ENCODE measurements at regions not wholly inside any gene's neighbourhood (a gene's known extent, or its start where the extent isn't known, plus 50 kb on each side); places are given as distances from the start of the nearest gene placed in this dataset.

GRCh38 chr2:150887926-150888325, 373.7 kb downstream of the RBM43 start:
- Histone ChIP-seq H3K27me3 (replicated peaks; ENCODE audit: control insufficient read depth, insufficient read depth, low read length) (no peaks in the 10 kb centered on the region), H3K4me3 (ENCODE audit: low read length) (no peak overlapping the region), H3K4me1 (ENCODE audit: control insufficient read depth, insufficient read depth, low read length) (peaks cover 23% of the 10 kb centered on the region), H3K9me3 (ENCODE audit: control insufficient read depth, low read length) (no peaks in the 10 kb centered on the region), H3K36me3 (ENCODE audit: control insufficient read depth, insufficient read depth, low read length, severe bottlenecking) (no peaks in the 10 kb centered on the region), H3K9ac (ENCODE audit: low read length) (no peak overlapping the region)
- no peak for DNase-seq (ENCODE audit: low read depth)

- Histone ChIP-seq H3K27me3 (replicated peaks; ENCODE audit: control insufficient read depth, insufficient read depth, low read length) (no peaks in the 10 kb centered on the region), H3K9ac (ENCODE audit: low read length) (no peak overlapping the region), H3K4me1 (ENCODE audit: control insufficient read depth, insufficient read depth, low read length) (peaks cover 23% of the 10 kb centered on the region), H3K9me3 (ENCODE audit: control insufficient read depth, low read length) (no peaks in the 10 kb centered on the region), H3K36me3 (ENCODE audit: control insufficient read depth, insufficient read depth, low read length, severe bottlenecking) (no peaks in the 10 kb centered on the region), H3K4me3 (ENCODE audit: low read length) (no peak overlapping the region)
- DNase-seq (ENCODE audit: low read depth), result no peak
Measured at GRCh38 chr2:150885774-150886386, 375.8 kb downstream of the RBM43 start.

GRCh38 chr2:150885236-150885635, 376.4 kb downstream of the RBM43 start:
- H3K4me3 ChIP-seq (ENCODE audit: low read length), result no peak overlapping the region
- H3K9ac ChIP-seq (ENCODE audit: low read length), result no peak overlapping the region

GRCh38 chr2:150883613-150883895, 378.1 kb downstream of the RBM43 start:
- DNase-seq (ENCODE audit: low read depth), result no peak
- no peak overlapping the region for H3K9ac ChIP-seq (ENCODE audit: low read length)
- no peaks in the 10 kb centered on the region for H3K27me3 ChIP-seq (replicated peaks; ENCODE audit: control insufficient read depth, insufficient read depth, low read length)
- peaks cover 24% of the 10 kb centered on the region for H3K4me1 ChIP-seq (ENCODE audit: control insufficient read depth, insufficient read depth, low read length)
- no peaks in the 10 kb centered on the region for H3K9me3 ChIP-seq (ENCODE audit: control insufficient read depth, low read length)
- H3K36me3 ChIP-seq (ENCODE audit: control insufficient read depth, insufficient read depth, low read length, severe bottlenecking), result no peaks in the 10 kb centered on the region
- H3K4me3 ChIP-seq (ENCODE audit: low read length), result no peak overlapping the region

More at GRCh38 chr2:150885236-150885635, 376.4 kb downstream of the RBM43 start:
- no peaks in the 10 kb centered on the region for H3K27me3 ChIP-seq (replicated peaks; ENCODE audit: control insufficient read depth, insufficient read depth, low read length)
- H3K9me3 ChIP-seq (ENCODE audit: control insufficient read depth, low read length), result no peaks in the 10 kb centered on the region
- H3K36me3 ChIP-seq (ENCODE audit: control insufficient read depth, insufficient read depth, low read length, severe bottlenecking), result no peaks in the 10 kb centered on the region
- no peak for DNase-seq (ENCODE audit: low read depth)
- peaks cover 23% of the 10 kb centered on the region for H3K4me1 ChIP-seq (ENCODE audit: control insufficient read depth, insufficient read depth, low read length)

GRCh38 chr2:150882751-150883612, 378.7 kb downstream of the RBM43 start:
- no peak for DNase-seq (ENCODE audit: low read depth)
- no peak overlapping the region for H3K9ac ChIP-seq (ENCODE audit: low read length)
- no peaks in the 10 kb centered on the region for H3K36me3 ChIP-seq (ENCODE audit: control insufficient read depth, insufficient read depth, low read length, severe bottlenecking)
- H3K4me1 ChIP-seq (ENCODE audit: control insufficient read depth, insufficient read depth, low read length), result peaks cover 23% of the 10 kb centered on the region
- H3K27me3 ChIP-seq (replicated peaks; ENCODE audit: control insufficient read depth, insufficient read depth, low read length), result no peaks in the 10 kb centered on the region
- H3K9me3 ChIP-seq (ENCODE audit: control insufficient read depth, low read length), result peaks cover 4% of the 10 kb centered on the region
- H3K4me3 ChIP-seq (ENCODE audit: low read length), result no peak overlapping the region

- no peak for DNase-seq (ENCODE audit: low read depth)
- H3K9ac ChIP-seq (ENCODE audit: low read length), result no peak overlapping the region
- no peaks in the 10 kb centered on the region for H3K36me3 ChIP-seq (ENCODE audit: control insufficient read depth, insufficient read depth, low read length, severe bottlenecking)
- H3K4me3 ChIP-seq (ENCODE audit: low read length), result no peak overlapping the region
- no peaks in the 10 kb centered on the region for H3K27me3 ChIP-seq (replicated peaks; ENCODE audit: control insufficient read depth, insufficient read depth, low read length)
- peaks cover 6% of the 10 kb centered on the region for H3K9me3 ChIP-seq (ENCODE audit: control insufficient read depth, low read length)
- peaks cover 20% of the 10 kb centered on the region for H3K4me1 ChIP-seq (ENCODE audit: control insufficient read depth, insufficient read depth, low read length)
Measured at GRCh38 chr2:150880986-150881385, 380.7 kb downstream of the RBM43 start.

GRCh38 chr2:150878356-150878755, 383.3 kb downstream of the RBM43 start:
- Histone ChIP-seq H3K9ac (ENCODE audit: low read length) (no peak overlapping the region), H3K9me3 (ENCODE audit: control insufficient read depth, low read length) (peaks cover 6% of the 10 kb centered on the region), H3K4me3 (ENCODE audit: low read length) (no peak overlapping the region), H3K36me3 (ENCODE audit: control insufficient read depth, insufficient read depth, low read length, severe bottlenecking) (no peaks in the 10 kb centered on the region), H3K4me1 (ENCODE audit: control insufficient read depth, insufficient read depth, low read length) (peaks cover 10% of the 10 kb centered on the region), H3K27me3 (replicated peaks; ENCODE audit: control insufficient read depth, insufficient read depth, low read length) (no peaks in the 10 kb centered on the region)
- DNase-seq (ENCODE audit: low read depth), result peak; percentile 11

- Histone ChIP-seq H3K4me1 (ENCODE audit: control insufficient read depth, insufficient read depth, low read length) (peaks cover 5% of the 10 kb centered on the region), H3K9me3 (ENCODE audit: control insufficient read depth, low read length) (peaks cover 6% of the 10 kb centered on the region), H3K4me3 (ENCODE audit: low read length) (no peak overlapping the region), H3K36me3 (ENCODE audit: control insufficient read depth, insufficient read depth, low read length, severe bottlenecking) (no peaks in the 10 kb centered on the region), H3K27me3 (replicated peaks; ENCODE audit: control insufficient read depth, insufficient read depth, low read length) (no peaks in the 10 kb centered on the region), H3K9ac (ENCODE audit: low read length) (no peak overlapping the region)
- peak; percentile 33 for DNase-seq (ENCODE audit: low read depth)
Measured at GRCh38 chr2:150876251-150876950, 385.3 kb downstream of the RBM43 start.

GRCh38 chr2:150873396-150873772, 385.9 kb upstream of the RND3 start:
- Histone ChIP-seq H3K4me1 (ENCODE audit: control insufficient read depth, insufficient read depth, low read length) (peaks cover 2% of the 10 kb centered on the region), H3K9ac (ENCODE audit: low read length) (no peak overlapping the region), H3K36me3 (ENCODE audit: control insufficient read depth, insufficient read depth, low read length, severe bottlenecking) (no peaks in the 10 kb centered on the region), H3K27me3 (replicated peaks; ENCODE audit: control insufficient read depth, insufficient read depth, low read length) (no peaks in the 10 kb centered on the region), H3K4me3 (ENCODE audit: low read length) (no peak overlapping the region), H3K9me3 (ENCODE audit: control insufficient read depth, low read length) (peaks cover 5% of the 10 kb centered on the region)
- no peak for DNase-seq (ENCODE audit: low read depth)

- Histone ChIP-seq H3K36me3 (ENCODE audit: control insufficient read depth, insufficient read depth, low read length, severe bottlenecking) (no peaks in the 10 kb centered on the region), H3K4me1 (ENCODE audit: control insufficient read depth, insufficient read depth, low read length) (no peaks in the 10 kb centered on the region), H3K4me3 (ENCODE audit: low read length) (no peak overlapping the region), H3K27me3 (replicated peaks; ENCODE audit: control insufficient read depth, insufficient read depth, low read length) (no peaks in the 10 kb centered on the region), H3K9me3 (ENCODE audit: control insufficient read depth, low read length) (peaks cover 3% of the 10 kb centered on the region), H3K9ac (ENCODE audit: low read length) (no peak overlapping the region)
- DNase-seq (ENCODE audit: low read depth), result peak; percentile 33
Measured at GRCh38 chr2:150872756-150873395, 385.4 kb upstream of the RND3 start.

GRCh38 chr2:150866431-150866830, 379.0 kb upstream of the RND3 start:
- Histone ChIP-seq H3K27me3 (replicated peaks; ENCODE audit: control insufficient read depth, insufficient read depth, low read length) (no peaks in the 10 kb centered on the region), H3K36me3 (ENCODE audit: control insufficient read depth, insufficient read depth, low read length, severe bottlenecking) (no peaks in the 10 kb centered on the region), H3K9ac (ENCODE audit: low read length) (no peak overlapping the region), H3K9me3 (ENCODE audit: control insufficient read depth, low read length) (no peaks in the 10 kb centered on the region), H3K4me3 (ENCODE audit: low read length) (no peak overlapping the region), H3K4me1 (ENCODE audit: control insufficient read depth, insufficient read depth, low read length) (no peaks in the 10 kb centered on the region)
- DNase-seq (ENCODE audit: low read depth), result peak; percentile 16
